ENCODE measurements at regions not wholly inside any gene's neighbourhood (a gene's known extent, or its start where the extent isn't known, plus 50 kb on each side); places are given as distances from the start of the nearest gene placed in this dataset.
A peak's percentile ranks its signal among the peaks of the same experiment; 100 is the strongest.

DNA sequence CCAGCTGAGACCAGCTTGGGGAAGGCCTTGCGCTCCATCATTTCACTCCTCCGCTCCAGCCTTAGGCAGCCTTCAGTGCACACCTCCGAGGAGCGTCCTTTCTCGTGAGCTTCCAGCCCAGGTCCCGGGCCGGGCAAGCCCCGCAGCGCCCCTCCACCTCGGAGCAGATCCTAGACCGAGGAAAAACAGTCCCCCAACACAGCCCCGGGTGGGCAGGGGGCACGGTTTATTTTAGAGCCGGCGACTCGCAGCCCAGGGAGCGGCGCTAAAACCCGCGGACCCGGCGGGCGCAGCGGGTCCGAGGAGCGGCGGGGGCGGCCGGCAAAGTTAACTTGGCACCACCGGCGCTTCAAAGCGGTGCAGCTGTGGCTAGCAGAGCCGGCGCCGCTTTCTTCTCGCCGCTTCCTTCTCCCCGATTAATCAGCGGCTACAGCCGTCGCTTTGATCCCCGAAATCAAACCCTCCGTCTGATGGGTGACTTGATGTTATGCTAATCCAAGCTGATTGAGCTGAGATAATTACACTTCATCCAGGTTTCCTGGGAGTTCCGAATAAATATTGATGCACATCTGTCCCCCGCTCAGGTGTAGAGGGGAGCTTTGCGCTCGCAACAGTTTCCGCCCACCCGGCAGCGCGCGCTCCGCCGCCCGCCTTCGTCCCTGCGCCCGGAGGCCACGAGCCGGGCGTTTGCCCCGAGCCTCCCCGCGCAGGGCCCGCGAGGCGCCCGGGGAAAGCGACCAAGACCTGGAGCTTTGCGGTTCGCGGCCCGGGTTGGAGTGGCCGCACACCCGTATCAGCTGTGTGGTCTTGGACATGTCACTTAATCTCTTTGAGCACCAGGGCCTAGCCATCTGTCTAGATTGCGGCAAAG is 192.7 kb downstream of the BUD13 start:
- DNase-seq = no peak
- no peaks in the 10 kb centered on the region for H3K36me3 ChIP-seq (ENCODE audit: insufficient read depth in 1 of 2, low read depth in 1 of 2)
- peaks cover 0 to 56% (median 20%) of the 10 kb centered on the region in 3 donors for H3K27me3 ChIP-seq (ENCODE audit: insufficient read depth in 3 of 3, low read length in 2 of 3)
- peak overlapping the region; percentile 32 for H3K4me3 ChIP-seq
- WGBS, 3 donors = 1 to 2% (median 2%) methylated on average over 70 to 76 of the region's 76 CpGs
- ATAC-seq = peak in 1 of 4 donors; percentile 42
- intact Hi-C loops (cut with DNase I) = no loop called here
- TF ChIP-seq, protein P1, sequence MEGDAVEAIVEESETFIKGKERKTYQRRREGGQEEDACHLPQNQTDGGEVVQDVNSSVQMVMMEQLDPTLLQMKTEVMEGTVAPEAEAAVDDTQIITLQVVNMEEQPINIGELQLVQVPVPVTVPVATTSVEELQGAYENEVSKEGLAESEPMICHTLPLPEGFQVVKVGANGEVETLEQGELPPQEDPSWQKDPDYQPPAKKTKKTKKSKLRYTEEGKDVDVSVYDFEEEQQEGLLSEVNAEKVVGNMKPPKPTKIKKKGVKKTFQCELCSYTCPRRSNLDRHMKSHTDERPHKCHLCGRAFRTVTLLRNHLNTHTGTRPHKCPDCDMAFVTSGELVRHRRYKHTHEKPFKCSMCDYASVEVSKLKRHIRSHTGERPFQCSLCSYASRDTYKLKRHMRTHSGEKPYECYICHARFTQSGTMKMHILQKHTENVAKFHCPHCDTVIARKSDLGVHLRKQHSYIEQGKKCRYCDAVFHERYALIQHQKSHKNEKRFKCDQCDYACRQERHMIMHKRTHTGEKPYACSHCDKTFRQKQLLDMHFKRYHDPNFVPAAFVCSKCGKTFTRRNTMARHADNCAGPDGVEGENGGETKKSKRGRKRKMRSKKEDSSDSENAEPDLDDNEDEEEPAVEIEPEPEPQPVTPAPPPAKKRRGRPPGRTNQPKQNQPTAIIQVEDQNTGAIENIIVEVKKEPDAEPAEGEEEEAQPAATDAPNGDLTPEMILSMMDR (IDR thresholded peaks at IDR 0.05) = no peak
- H3K9me3 ChIP-seq = no peaks in the 10 kb centered on the region
- H3K4me1 ChIP-seq = no peaks in the 10 kb centered on the region
- no peak overlapping the region for H3K27ac ChIP-seq

DNA sequence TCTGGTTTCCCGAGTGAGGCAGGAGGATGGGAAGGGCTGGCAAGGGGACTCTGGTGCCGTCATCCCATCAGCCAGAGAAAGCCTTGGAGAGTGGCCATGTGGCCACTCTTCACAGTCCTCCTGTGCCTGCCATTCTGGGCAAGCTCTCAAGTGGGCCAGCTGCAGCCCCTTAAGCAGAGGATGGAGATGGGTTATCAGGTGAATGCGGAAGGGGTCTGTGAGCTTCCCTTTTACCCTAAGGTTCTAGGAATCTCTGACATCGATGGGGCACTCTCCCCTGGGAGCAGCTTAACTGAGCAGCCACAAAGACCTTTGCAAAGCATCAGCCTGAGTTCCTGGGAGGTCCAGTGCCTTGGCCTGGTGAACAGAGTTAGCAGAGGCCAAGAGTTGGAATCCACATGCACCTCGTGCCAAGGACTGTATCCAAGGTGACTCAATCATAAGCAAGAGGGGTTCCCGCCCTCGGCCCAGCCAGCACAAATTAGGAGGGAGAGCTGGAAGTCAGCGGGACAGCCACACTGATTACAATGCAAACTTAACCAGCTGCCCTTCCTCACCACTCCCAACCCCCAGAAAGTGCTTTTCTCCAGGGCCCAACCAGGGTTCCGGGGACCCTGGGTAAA is 193.6 kb downstream of the BUD13 start:
- intact Hi-C loops (cut with DNase I) = no loop called here
- ATAC-seq = no peak
- WGBS, 3 donors = 2 to 6% (median 4%) methylated on average over 9 of the region's 9 CpGs

DNA sequence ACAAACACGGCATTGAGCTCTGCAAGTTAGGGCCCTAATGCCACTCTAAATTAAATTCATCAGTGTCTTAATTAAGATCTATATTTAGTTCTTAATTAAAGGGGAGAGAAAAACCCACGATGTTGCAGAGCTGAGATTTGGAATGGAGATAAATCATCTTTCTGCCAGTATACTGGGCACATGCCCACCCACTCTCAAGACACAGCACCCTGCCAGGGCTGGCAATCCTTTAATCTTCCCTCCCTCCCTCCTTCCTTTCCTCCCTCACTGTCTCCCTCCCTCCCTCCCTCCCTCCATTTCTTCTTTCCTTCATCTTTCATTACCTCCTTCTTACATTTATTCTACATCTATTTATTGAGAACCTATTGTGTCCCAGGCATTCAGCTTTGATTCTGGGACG is 194.8 kb downstream of the BUD13 start:
- TF ChIP-seq, protein P1 (IDR thresholded peaks at IDR 0.05) = no peak
- intact Hi-C loops (cut with DNase I) = no loop called here

More for the DNA sequence above, 193.6 kb downstream of the BUD13 start:
- Histone ChIP-seq H3K4me3 (no peak overlapping the region), H3K36me3 (ENCODE audit: insufficient read depth in 1 of 2, low read depth in 1 of 2) (no peaks in the 10 kb centered on the region), H3K27me3 (ENCODE audit: insufficient read depth in 3 of 3, low read length in 2 of 3) (peaks cover 0 to 50% (median 20%) of the 10 kb centered on the region in 3 donors), H3K4me1 (no peaks in the 10 kb centered on the region), H3K27ac (no peak overlapping the region), H3K9me3 (no peaks in the 10 kb centered on the region)
- DNase-seq = no peak
- TF ChIP-seq, protein P1 (IDR thresholded peaks at IDR 0.05) = no peak

DNA sequence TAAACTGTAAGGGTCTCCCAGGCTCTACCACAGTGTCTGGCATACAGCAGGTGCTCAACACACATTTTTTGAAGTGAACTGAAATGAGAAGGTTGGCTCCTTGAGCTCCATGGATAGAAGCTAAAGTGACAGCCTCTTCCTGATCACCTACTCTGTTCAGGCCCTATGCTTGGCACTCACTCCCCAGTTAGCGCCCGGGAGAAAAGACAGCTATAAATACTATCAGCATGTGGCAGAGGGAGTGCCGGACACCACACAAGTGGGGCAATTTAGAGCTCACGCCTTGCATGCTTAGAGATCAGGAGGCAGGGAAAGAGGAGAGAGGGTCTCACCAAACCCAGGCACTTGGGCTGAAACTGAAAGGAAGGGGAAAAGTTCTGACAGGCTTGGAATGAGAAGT is 195.5 kb downstream of the BUD13 start:
- WGBS, 3 donors = 28 to 44% (median 34%) methylated on average over 4 of the region's 4 CpGs
- DNase-seq (no peak), ATAC-seq (no peak)
- Histone ChIP-seq H3K27ac (no peak overlapping the region), H3K4me3 (no peak overlapping the region), H3K4me1 (no peaks in the 10 kb centered on the region), H3K9me3 (no peaks in the 10 kb centered on the region), H3K27me3 (ENCODE audit: insufficient read depth in 3 of 3, low read length in 2 of 3) (peaks cover 0 to 50% (median 18%) of the 10 kb centered on the region in 3 donors), H3K36me3 (ENCODE audit: insufficient read depth in 1 of 2, low read depth in 1 of 2) (no peaks in the 10 kb centered on the region)
- TF ChIP-seq, protein P1 (IDR thresholded peaks at IDR 0.05) = no peak
- intact Hi-C loops (cut with DNase I) = no loop called here

More for the DNA sequence above, 194.8 kb downstream of the BUD13 start:
- Histone ChIP-seq H3K27me3 (ENCODE audit: insufficient read depth in 3 of 3, low read length in 2 of 3) (peaks cover 0 to 50% (median 18%) of the 10 kb centered on the region in 3 donors), H3K4me3 (no peak overlapping the region), H3K36me3 (ENCODE audit: insufficient read depth in 1 of 2, low read depth in 1 of 2) (no peaks in the 10 kb centered on the region), H3K27ac (no peak overlapping the region), H3K9me3 (no peaks in the 10 kb centered on the region), H3K4me1 (no peaks in the 10 kb centered on the region)
- no peak for DNase-seq
- no peak for ATAC-seq
- 72 to 75% (median 72%) methylated on average over 3 of the region's 3 CpGs for WGBS, 3 donors
